PFSK-1 (cell line): ENCODE measurements at regions not wholly inside any gene's neighbourhood (a gene's known extent, or its start where the extent isn't known, plus 50 kb on each side); places are given as distances from the start of the nearest gene placed in this dataset.

ENCODE experiments used
- FOXP2 ChIP-seq: optimal IDR thresholded peaks from 2 replicates; pipeline ENCODE3; 2011; ENCODE audit warnings: borderline replicate concordance, control low read depth, inconsistent platforms; ENCODE audit not compliant: insufficient read depth; ENCODE audit errors: extremely low read length, extremely low read depth
- POLR2AphosphoS5 ChIP-seq: IDR thresholded peaks from 2 replicates; pipeline ENCODE4 v1.6.1; 2012; ENCODE audit warnings: low read depth, mild to moderate bottlenecking, control low read depth, low read length, moderate library complexity
- SIN3A ChIP-seq: IDR thresholded peaks from 2 replicates; pipeline ENCODE4 v1.6.1; 2012; ENCODE audit warnings: mild to moderate bottlenecking, low read length, moderate library complexity, borderline replicate concordance; ENCODE audit not compliant: insufficient read depth
- TAF1 ChIP-seq: IDR thresholded peaks from 2 replicates; pipeline ENCODE4 v1.6.1; 2012; ENCODE audit warnings: low read length, control low read depth, borderline replicate concordance; ENCODE audit not compliant: insufficient read depth
- TF ChIP-seq, protein P1 (sequence below), 2 experiments: IDR thresholded peaks; 2 replicates each; pipeline versions ENCODE4 v1.6.1 to v1.8.0; 2011 to 2012; ENCODE audit warnings: low read depth in 2 of 2, low read length in 2 of 2, control low read depth in 1 of 2, inconsistent platforms in 1 of 2, mild to moderate bottlenecking in 1 of 2, moderate library complexity in 1 of 2; ENCODE audit not compliant: insufficient read depth in 1 of 2

DNA sequence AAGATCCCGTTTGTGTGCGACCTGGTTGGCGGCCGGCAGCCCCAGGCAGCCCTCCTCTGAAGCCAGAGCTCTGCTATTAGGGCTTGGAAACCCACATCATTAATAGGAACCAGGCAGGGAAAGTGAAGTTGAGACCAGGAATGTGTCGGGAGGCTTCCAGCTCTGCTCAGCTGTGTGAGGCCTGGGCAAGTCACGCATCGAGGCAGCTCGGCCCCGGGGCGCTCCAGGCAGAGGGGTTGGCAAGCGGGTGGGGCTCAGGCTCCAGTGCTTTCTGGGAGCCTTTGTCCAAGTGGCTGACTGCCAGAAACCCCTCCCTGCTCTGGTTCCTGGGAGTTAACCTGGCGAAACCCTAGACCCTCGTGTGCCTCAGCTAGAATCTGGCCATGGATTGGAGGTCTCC, 1151.7 kb downstream of the VRK1 start:
- TF ChIP-seq TAF1 = no peak
- no peak for TF ChIP-seq POLR2AphosphoS5
- TF ChIP-seq, protein P1, sequence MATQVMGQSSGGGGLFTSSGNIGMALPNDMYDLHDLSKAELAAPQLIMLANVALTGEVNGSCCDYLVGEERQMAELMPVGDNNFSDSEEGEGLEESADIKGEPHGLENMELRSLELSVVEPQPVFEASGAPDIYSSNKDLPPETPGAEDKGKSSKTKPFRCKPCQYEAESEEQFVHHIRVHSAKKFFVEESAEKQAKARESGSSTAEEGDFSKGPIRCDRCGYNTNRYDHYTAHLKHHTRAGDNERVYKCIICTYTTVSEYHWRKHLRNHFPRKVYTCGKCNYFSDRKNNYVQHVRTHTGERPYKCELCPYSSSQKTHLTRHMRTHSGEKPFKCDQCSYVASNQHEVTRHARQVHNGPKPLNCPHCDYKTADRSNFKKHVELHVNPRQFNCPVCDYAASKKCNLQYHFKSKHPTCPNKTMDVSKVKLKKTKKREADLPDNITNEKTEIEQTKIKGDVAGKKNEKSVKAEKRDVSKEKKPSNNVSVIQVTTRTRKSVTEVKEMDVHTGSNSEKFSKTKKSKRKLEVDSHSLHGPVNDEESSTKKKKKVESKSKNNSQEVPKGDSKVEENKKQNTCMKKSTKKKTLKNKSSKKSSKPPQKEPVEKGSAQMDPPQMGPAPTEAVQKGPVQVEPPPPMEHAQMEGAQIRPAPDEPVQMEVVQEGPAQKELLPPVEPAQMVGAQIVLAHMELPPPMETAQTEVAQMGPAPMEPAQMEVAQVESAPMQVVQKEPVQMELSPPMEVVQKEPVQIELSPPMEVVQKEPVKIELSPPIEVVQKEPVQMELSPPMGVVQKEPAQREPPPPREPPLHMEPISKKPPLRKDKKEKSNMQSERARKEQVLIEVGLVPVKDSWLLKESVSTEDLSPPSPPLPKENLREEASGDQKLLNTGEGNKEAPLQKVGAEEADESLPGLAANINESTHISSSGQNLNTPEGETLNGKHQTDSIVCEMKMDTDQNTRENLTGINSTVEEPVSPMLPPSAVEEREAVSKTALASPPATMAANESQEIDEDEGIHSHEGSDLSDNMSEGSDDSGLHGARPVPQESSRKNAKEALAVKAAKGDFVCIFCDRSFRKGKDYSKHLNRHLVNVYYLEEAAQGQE (IDR thresholded peaks at IDR 0.05; ENCODE audit: insufficient read depth in 1 of 2, low read depth in 2 of 2, low read length in 2 of 2) = no peak
- no peak for TF ChIP-seq SIN3A
- no peak for TF ChIP-seq FOXP2

GRCh38 chr14:97956581-97957340, 1159.6 kb downstream of the VRK1 start:
- TF ChIP-seq SIN3A (no peak), FOXP2 (no peak), POLR2AphosphoS5 (no peak), TAF1 (no peak)
- TF ChIP-seq, protein P1 (IDR thresholded peaks at IDR 0.05; ENCODE audit: insufficient read depth in 1 of 2, low read depth in 2 of 2, low read length in 2 of 2) = no peak

DNA sequence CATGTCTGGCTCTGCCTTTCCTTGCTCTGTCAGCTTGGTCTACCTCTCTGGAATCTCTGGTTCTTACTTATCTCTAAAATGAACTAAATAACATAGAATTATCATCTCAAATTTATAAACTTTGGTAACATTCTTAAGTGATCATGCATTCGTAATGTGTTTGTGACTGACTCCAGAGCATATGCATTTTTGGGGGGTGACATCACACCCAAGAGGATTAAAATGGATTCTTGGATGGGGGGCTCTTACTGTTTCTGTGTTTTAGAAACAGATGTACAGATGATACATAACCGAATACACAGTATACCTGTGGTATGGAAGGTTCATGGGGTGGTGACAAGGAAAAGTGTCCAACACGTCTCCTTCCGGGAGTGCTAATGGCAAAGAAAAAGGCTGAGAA, 1162.1 kb downstream of the VRK1 start:
- TF ChIP-seq POLR2AphosphoS5 (no peak), TAF1 (no peak), FOXP2 (no peak), SIN3A (no peak)
- TF ChIP-seq, protein P1 (IDR thresholded peaks at IDR 0.05; ENCODE audit: insufficient read depth in 1 of 2, low read depth in 2 of 2, low read length in 2 of 2) = no peak

GRCh38 chr14:97960436-97960835, 1163.3 kb downstream of the VRK1 start:
- TF ChIP-seq FOXP2 (no peak), SIN3A (no peak), POLR2AphosphoS5 (no peak), TAF1 (no peak)
- TF ChIP-seq, protein P1 (IDR thresholded peaks at IDR 0.05; ENCODE audit: insufficient read depth in 1 of 2, low read depth in 2 of 2, low read length in 2 of 2) = no peak
